HG03432 (cell line): ENCODE measurements at regions not wholly inside any gene's neighbourhood (a gene's known extent, or its start where the extent isn't known, plus 50 kb on each side); places are given as distances from the start of the nearest gene placed in this dataset.

Experiments
- ATAC-seq: cut with Tn5 transposase; IDR thresholded peaks from one replicate; pipeline ENCODE4 v1.9.1; 2021; ENCODE audit warnings: mild to moderate bottlenecking, moderate library complexity; ENCODE audit not compliant: unreplicated experiment

DNA sequence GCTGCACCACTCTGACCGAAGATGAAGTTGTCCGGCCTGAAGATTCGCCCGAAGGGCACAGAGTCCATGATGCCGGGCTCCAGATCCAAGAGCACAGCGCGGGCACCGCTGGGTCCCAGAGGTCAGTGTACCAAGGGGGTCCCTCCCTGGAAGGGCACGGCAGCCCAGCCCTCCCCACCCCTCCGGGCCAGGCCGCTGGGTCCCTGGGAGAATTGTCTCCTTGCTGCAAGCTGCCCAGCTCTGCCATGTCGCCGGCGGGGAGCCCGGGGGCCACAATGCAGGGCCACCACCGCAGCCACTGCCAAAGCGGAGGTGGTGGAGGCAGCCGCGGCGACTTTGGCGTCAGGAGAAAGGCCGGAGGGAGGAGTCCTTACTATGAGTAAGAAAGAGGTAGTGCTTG is 189.5 kb upstream of the CYRIA start:
- ATAC-seq = no peak

- ATAC-seq = no peak
Observed at GRCh38 chr2:16853088-16853487, 187.5 kb upstream of the CYRIA start.

GRCh38 chr2:16852651-16853050 is 187.0 kb upstream of the CYRIA start:
- no peak for ATAC-seq

DNA sequence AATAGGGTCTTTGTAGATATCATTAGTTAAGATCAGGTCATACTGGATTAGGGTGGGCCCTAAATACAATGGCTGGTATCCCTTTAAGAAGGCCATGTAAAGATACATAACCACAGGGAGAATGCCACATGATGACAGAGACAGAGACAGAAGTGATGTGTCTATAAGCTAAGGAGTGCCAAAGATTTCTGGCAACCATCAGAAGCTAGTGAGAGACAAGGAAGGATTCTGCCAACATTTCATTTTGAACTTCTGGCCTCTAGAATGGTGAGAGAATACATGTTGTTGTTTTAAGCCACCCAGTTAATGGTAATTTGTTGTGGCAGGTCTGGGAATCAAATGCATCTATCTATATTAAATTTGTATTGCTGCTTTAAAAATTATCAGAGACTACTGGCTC is 185.5 kb upstream of the CYRIA start:
- ATAC-seq = no peak

- no peak for ATAC-seq
Observed at GRCh38 chr2:16840496-16841172, 175.0 kb upstream of the CYRIA start.

DNA sequence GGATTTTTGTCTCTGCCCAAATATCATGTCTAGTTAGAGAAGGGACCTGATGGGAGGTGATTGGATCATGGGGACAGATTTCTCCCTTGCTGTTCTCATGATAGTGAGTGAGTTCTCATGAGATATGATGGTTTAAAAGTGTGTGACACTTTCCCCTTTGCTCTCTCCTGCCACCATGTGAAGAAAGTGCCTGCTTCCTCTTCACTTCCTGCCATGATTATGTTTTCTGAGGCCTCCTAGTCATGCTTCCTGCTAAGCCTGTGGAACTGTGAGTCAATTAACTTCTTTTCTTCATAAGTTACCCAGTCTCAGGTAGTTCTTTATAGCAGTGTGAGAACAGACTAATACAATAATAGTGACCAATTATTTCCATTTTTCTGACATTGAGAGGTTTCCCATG is 167.3 kb upstream of the CYRIA start:
- no peak for ATAC-seq

DNA sequence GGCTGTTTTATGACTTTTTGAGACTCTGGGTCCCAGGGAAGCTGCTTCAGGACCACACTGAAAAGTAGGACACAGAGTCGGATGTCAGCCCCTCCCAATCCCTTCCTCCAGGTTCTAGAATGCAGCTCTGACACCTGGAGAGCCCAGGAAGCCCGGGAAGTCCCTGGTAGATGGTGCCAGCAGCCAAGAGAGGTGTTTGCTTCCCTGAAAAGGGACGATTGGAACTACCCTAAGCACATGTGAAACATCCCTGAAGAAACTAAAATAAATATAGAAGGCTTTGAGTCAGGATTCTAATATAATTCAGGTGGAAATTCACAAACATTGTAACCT is 163.2 kb upstream of the CYRIA start:
- no peak for ATAC-seq

GRCh38 chr2:16828044-16828827 is 162.6 kb upstream of the CYRIA start:
- ATAC-seq = no peak

GRCh38 chr2:16824472-16824871 is 158.8 kb upstream of the CYRIA start:
- ATAC-seq = no peak

- ATAC-seq = no peak
Observed at GRCh38 chr2:16821692-16822091, 156.1 kb upstream of the CYRIA start.

DNA sequence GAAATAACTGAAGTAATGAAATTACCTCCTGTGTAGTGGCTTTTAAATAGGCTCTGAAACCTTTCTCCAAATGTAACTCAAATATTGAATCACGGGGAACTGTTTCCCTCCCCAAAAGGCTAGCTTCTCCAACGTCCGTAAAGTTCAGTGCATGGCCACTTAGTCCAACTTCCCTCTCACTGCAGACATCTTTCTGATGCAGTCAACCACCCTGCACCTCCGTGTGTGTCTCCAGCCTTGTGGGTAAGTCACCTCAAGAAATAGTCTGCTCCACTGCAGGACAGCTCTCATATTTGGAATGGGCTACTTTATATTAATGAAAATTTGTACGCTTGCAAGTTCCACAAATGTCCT is 152.5 kb upstream of the CYRIA start:
- ATAC-seq = no peak

- no peak for ATAC-seq
Observed at GRCh38 chr2:16817305-16818202, 151.9 kb upstream of the CYRIA start.

DNA sequence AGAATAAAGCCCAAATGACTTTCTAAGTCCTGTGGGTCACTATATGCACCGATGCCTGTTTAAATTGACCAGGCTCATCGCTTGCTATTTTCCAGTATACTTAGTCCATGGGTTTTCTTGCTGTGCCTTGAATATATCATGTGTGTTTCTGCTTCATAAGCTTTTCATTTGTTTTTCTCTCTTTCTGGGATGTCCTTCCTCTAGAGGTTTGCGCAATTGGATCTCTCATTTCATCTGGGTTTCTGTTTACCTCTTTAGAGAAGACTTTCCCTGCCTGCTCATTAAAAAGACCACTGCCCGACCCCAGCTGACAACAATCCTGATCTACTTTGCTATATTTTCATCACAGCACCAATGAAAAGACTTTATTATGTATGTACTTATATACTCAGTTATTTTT is 150.9 kb upstream of the CYRIA start:
- no peak for ATAC-seq

DNA sequence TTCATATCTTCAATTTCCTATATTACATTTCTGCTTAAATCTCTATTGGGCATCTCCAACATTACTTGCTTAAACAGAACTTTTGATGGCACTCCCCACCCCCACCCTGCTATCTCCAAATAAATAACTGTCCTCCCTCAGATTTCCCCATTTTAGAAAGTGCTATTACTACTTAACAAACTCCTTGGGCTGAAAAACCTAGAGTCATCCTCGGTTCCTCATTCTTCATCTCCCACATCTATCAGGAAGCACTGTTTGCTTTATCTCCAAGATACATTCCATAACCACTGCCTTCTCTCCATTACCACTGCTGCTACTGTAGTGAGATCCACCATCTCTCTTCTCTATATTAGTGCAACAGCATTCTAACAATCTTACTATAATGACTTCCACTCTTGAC is 150.4 kb upstream of the CYRIA start:
- ATAC-seq = no peak

GRCh38 chr2:16813593-16813992 is 148.0 kb upstream of the CYRIA start:
- no peak for ATAC-seq

DNA sequence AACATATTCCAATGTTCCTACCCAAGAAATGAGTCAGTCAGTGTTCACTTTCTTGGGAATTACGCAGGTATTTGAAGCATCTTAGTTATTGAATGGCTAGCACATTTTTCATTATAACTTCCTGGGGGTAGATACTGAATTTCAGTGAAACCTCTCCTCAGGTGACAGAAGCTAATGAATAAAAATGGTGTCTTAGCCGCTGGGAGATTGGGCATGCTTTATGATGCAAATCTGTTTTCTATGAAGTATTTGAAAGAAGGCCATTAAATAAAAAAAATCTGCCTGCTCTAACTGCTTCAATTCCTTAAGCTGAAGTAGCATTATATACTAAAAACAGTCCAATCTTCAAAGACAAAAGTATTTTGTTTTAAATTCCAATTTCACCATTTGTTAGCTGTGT is 132.8 kb upstream of the CYRIA start:
- no peak for ATAC-seq

DNA sequence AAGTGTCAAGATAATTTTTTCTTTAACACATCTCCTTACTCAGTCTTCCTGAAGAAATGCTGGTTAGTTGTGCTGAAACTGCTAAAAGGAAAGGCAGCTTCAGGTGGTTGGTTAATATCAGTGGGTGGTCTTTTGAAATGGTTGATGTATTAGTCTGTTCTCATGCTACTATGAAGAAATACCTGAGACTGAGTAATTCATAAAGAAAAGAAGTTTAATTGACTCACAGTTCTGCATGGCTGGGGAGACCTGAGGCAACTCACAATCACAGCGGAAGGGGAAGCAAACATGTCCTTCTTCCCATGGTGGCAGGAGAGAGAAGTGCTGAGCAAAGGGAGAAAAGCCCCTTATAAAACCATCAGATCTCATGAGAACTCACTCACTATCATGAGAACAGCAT is 125.9 kb upstream of the CYRIA start:
- no peak for ATAC-seq

DNA sequence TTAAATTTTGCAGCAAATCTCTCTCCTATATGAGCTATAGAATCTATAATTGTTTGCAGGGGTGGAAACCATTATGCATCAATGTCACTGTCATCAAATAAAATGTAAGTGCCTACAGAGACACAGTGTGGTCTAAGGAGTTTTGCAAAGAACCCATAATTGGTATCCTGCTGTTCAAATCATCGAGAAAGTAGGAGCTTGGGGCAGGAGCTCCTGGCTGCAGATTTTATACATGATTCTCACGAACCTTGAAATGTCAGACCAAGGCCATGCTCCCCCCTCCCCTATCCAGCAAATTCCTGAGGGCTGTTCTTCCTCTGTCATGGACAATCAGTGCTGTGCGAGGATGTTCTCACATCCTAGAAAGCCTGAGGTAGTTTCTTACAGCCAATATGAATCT is 119.5 kb upstream of the CYRIA start:
- no peak for ATAC-seq

DNA sequence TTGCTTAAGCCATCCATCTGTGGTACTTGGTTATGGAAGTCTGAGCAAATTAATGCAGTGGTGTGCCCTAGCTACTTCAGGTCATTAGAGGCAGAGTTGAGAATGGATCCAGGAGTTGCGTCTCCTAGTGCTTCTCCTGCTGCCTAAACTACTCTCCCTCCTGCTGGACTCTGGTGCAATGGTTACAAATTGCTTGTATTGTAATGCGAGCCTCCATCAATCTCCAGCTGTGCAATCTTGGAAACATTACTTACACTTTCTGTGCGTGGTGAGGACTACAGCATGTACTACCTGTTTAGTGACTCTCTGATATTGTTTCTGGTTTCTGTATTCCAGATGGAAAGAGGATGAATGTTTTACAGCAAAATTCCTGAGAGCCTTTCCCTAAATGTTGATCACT is 119.0 kb upstream of the CYRIA start:
- ATAC-seq = no peak

DNA sequence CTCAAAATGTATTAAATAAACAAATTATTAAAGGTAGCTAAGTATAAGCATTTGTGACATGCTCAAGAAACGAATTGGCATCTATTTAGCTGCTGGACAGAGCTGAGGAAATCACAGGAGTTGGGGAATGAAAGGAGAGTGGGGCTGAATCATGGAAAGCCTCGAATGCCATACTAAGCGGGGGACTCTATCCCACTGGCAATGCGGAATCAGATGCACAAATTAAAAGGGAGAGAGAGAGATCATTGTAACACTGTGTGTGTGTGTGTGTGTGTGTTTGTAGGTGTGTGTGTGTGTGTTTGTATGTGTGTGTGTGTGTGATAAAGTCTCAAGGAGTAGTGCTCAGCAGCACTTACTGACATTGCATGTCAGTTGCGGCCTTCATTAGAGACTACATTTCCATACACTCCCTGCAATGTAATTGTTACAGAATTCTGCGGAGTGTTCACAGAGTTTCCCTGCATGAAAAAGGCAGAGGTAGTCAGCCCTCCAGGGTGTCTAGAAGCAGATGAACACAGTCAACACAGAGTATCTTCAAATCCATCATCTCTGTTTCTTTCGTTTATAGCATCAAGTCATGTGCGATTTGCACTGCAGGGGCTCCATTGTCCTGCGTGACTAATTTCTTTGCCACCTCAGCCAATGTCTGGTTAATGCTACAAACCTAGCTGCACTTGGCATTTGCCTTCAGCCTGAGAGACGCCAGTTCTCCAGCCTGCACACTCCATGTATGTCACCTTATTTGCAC is 111.7 kb upstream of the CYRIA start:
- no peak for ATAC-seq

DNA sequence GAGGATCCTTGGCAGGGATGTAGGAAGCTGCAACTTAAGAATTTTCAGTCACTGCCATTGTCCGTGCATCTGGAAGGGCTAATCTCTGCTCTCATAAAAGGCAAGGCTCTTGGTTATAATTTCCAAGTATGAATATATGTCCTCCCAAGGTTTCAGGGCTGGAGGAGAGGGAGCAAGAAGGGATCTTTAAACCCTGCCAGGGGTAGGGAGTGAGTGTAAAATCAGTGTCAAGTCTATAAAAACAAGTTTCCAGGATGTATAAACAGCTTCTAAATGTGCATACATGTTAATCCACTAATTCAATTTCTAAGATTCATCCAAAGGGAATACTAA is 110.2 kb upstream of the CYRIA start:
- ATAC-seq = no peak
